HL-60 (cell line): ENCODE measurements at regions not wholly inside any gene's neighbourhood (a gene's known extent, or its start where the extent isn't known, plus 50 kb on each side); places are given as distances from the start of the nearest gene placed in this dataset.

Source experiments
- POLR2AphosphoS5 ChIP-seq: IDR thresholded peaks from 2 replicates; pipeline ENCODE4 v1.6.1; 2012; ENCODE audit warnings: low read depth
- SPI1 ChIP-seq: IDR thresholded peaks from 2 replicates; pipeline ENCODE4 v1.6.1; 2012; ENCODE audit warnings: low read depth, mild to moderate bottlenecking, borderline replicate concordance
- TF ChIP-seq, protein P1 (sequence below): IDR thresholded peaks from one replicate; pipeline ENCODE4 v1.5.1; 2011; ENCODE audit warnings: low read length, control low read depth, inconsistent platforms; ENCODE audit not compliant: insufficient read depth
- TF ChIP-seq, protein P2 (sequence below): IDR thresholded peaks from 2 replicates; pipeline ENCODE4 v1.6.1; 2012; ENCODE audit warnings: low read depth; ENCODE audit not compliant: insufficient replicate concordance

DNA sequence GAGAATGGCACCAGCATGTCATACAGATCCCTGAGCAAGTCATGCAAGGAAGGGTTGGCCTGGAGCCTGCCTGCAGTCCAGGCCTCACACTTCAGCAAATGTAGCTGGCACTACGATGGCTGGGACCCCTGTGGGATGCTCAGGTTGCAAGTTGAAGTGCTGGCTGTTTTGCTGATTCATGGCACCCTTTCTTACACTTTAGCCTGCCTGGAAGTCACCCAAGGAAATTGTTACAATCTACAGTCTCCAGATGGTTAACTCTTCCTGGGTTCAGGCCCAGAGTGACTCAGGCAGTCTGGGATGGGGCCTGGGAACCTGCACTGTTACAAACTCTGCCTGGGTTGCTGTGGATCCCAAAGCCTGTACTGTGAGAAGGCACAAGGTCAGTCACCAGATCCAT, 91.0 kb upstream of the SLC6A11 start:
- TF ChIP-seq, protein P1, sequence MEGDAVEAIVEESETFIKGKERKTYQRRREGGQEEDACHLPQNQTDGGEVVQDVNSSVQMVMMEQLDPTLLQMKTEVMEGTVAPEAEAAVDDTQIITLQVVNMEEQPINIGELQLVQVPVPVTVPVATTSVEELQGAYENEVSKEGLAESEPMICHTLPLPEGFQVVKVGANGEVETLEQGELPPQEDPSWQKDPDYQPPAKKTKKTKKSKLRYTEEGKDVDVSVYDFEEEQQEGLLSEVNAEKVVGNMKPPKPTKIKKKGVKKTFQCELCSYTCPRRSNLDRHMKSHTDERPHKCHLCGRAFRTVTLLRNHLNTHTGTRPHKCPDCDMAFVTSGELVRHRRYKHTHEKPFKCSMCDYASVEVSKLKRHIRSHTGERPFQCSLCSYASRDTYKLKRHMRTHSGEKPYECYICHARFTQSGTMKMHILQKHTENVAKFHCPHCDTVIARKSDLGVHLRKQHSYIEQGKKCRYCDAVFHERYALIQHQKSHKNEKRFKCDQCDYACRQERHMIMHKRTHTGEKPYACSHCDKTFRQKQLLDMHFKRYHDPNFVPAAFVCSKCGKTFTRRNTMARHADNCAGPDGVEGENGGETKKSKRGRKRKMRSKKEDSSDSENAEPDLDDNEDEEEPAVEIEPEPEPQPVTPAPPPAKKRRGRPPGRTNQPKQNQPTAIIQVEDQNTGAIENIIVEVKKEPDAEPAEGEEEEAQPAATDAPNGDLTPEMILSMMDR, result no peak
- TF ChIP-seq, protein P2, sequence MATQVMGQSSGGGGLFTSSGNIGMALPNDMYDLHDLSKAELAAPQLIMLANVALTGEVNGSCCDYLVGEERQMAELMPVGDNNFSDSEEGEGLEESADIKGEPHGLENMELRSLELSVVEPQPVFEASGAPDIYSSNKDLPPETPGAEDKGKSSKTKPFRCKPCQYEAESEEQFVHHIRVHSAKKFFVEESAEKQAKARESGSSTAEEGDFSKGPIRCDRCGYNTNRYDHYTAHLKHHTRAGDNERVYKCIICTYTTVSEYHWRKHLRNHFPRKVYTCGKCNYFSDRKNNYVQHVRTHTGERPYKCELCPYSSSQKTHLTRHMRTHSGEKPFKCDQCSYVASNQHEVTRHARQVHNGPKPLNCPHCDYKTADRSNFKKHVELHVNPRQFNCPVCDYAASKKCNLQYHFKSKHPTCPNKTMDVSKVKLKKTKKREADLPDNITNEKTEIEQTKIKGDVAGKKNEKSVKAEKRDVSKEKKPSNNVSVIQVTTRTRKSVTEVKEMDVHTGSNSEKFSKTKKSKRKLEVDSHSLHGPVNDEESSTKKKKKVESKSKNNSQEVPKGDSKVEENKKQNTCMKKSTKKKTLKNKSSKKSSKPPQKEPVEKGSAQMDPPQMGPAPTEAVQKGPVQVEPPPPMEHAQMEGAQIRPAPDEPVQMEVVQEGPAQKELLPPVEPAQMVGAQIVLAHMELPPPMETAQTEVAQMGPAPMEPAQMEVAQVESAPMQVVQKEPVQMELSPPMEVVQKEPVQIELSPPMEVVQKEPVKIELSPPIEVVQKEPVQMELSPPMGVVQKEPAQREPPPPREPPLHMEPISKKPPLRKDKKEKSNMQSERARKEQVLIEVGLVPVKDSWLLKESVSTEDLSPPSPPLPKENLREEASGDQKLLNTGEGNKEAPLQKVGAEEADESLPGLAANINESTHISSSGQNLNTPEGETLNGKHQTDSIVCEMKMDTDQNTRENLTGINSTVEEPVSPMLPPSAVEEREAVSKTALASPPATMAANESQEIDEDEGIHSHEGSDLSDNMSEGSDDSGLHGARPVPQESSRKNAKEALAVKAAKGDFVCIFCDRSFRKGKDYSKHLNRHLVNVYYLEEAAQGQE, result no peak
- TF ChIP-seq POLR2AphosphoS5 (no peak), SPI1 (no peak)
